ENCODE measurements at regions not wholly inside any gene's neighbourhood (a gene's known extent, or its start where the extent isn't known, plus 50 kb on each side); places are given as distances from the start of the nearest gene placed in this dataset.

DNA sequence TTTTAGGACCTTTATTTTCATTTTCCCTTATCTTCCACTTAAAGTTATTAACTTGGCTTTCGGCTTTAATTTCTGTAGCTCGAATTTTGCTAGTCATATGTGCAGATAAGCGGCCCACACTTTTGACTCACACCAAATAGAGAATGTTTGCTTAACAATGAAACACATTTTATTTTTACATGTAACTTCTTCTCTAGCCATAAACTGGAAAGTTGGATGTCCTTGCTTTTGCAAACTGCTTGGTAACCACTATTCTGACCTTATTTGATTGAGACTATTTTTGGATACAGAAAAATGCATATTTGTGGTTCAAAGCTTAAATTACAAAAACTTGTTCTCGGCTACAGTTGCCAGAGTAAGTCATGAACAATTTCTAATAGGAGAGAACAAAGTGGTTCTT, 600.0 kb downstream of the KCTD12 start:
- TF ChIP-seq, protein P1, sequence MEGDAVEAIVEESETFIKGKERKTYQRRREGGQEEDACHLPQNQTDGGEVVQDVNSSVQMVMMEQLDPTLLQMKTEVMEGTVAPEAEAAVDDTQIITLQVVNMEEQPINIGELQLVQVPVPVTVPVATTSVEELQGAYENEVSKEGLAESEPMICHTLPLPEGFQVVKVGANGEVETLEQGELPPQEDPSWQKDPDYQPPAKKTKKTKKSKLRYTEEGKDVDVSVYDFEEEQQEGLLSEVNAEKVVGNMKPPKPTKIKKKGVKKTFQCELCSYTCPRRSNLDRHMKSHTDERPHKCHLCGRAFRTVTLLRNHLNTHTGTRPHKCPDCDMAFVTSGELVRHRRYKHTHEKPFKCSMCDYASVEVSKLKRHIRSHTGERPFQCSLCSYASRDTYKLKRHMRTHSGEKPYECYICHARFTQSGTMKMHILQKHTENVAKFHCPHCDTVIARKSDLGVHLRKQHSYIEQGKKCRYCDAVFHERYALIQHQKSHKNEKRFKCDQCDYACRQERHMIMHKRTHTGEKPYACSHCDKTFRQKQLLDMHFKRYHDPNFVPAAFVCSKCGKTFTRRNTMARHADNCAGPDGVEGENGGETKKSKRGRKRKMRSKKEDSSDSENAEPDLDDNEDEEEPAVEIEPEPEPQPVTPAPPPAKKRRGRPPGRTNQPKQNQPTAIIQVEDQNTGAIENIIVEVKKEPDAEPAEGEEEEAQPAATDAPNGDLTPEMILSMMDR (IDR thresholded peaks at IDR 0.05; ENCODE audit: insufficient read depth, low read length): no peak
- no peak for TF ChIP-seq GABPA (IDR thresholded peaks at IDR 0.05; ENCODE audit: low read depth)
- TF ChIP-seq, protein P2, sequence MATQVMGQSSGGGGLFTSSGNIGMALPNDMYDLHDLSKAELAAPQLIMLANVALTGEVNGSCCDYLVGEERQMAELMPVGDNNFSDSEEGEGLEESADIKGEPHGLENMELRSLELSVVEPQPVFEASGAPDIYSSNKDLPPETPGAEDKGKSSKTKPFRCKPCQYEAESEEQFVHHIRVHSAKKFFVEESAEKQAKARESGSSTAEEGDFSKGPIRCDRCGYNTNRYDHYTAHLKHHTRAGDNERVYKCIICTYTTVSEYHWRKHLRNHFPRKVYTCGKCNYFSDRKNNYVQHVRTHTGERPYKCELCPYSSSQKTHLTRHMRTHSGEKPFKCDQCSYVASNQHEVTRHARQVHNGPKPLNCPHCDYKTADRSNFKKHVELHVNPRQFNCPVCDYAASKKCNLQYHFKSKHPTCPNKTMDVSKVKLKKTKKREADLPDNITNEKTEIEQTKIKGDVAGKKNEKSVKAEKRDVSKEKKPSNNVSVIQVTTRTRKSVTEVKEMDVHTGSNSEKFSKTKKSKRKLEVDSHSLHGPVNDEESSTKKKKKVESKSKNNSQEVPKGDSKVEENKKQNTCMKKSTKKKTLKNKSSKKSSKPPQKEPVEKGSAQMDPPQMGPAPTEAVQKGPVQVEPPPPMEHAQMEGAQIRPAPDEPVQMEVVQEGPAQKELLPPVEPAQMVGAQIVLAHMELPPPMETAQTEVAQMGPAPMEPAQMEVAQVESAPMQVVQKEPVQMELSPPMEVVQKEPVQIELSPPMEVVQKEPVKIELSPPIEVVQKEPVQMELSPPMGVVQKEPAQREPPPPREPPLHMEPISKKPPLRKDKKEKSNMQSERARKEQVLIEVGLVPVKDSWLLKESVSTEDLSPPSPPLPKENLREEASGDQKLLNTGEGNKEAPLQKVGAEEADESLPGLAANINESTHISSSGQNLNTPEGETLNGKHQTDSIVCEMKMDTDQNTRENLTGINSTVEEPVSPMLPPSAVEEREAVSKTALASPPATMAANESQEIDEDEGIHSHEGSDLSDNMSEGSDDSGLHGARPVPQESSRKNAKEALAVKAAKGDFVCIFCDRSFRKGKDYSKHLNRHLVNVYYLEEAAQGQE (IDR thresholded peaks at IDR 0.05; ENCODE audit: insufficient replicate concordance, low read depth): no peak
